ENCODE measurements at regions not wholly inside any gene's neighbourhood (a gene's known extent, or its start where the extent isn't known, plus 50 kb on each side); places are given as distances from the start of the nearest gene placed in this dataset.
"Not testable (repeated sequence)": the region's sequence is repeated elsewhere in the genome, so short reads cannot be mapped to it uniquely, and the experiment has no call there.

DNA sequence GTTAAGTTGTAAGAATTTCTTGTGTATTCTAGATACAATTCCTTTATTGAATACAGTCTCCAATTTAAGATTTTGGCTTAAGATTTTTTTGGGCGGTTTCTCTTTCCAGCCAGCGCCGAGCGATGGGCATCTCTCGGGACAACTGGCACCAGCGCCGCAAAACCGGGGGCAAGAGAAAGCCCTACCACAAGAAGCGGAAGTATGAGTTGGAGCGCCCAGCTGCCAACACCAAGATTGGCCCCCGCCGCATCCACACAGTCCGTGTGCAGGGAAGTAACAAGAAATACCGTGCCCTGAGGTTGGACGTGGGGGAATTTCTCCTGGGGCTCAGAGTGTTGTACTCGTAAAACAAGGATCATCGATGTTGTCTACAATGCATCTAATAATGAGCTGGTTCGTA is 278.7 kb upstream of the TARS1 start:
- no peak for DNase-seq

DNA sequence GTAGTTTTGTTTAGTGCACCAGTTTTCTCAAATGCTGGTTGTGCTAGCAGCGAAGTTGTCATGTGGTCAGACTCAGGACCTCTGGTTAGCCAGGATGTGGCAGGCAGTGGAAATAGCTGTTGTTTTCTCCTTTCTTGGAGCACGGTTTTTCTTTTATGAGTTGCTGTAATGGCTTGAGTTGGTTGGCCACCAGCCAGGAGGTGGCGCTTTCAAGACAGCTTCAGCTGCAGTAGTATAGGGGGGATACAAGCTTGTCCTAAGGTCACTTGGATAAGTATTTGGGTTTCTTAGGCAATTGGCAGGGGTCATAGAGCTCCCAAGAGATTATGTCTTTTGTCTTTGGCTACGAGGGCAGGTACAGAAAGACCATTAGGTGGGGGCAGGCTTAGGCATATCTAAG is 274.2 kb upstream of the TARS1 start:
- no peak for DNase-seq

- DNase-seq, result no peak
Measured at GRCh38 chr5:33166948-33167347, 273.8 kb upstream of the TARS1 start.

DNA sequence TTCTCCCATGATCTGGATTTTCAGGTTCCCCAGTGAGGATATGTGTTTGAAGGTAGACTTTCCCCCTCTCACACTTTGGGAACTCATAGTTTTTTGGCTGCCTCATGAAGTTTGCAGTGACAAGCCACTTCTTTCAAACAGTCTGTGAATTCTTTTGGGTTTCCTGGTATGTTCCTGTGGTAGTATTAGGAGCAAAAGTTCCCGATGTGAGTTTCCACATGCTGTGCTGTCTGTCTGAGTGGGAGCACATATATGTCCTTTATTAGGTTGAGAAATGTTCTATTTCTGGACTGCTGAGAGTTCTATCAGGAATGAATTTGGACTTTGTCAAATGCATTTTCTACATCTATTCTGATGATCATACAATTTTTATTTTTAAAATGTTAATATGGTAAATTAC is 273.2 kb upstream of the TARS1 start:
- DNase-seq, result no peak

DNA sequence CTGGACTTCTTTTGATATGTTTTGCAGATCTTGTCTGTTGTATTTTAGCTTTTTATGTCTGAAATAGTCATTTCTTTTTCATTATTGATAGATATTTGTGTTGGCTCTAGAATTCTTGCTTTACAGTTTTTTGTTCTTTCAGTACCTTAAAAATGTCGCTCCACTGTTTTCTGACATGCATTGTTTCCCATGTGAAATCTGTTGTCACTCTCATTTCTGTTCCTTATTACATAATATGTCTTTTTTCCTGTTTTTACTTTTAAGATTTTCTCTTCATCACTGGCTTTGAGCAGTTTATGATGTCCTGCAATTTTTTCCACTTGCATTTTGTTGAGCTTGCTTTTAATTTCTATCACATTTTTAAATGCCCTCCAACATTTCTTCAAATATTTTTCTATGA is 270.4 kb upstream of the TARS1 start:
- no peak for DNase-seq

- DNase-seq, result no peak
Measured at GRCh38 chr5:33174383-33174782, 266.4 kb upstream of the TARS1 start.

DNA sequence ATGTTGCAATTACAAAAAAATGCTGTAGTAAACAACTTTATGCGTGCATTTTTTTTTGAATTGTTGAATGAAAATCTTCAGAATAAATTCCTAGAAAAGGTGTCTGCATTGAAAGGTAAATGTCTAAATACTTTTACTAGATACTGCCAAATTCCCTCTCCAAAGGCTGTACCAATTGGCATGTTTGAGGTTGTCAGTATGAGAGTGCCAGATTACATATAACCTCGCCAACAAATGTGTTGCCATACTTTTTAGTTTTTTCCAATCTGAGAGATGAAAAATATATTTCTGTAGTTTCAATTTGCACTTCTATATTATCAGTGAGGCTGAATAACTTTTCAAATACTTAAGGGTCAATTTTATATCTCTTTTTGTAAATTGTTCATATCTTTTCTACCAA is 261.5 kb upstream of the TARS1 start:
- DNase-seq, result no peak

DNA sequence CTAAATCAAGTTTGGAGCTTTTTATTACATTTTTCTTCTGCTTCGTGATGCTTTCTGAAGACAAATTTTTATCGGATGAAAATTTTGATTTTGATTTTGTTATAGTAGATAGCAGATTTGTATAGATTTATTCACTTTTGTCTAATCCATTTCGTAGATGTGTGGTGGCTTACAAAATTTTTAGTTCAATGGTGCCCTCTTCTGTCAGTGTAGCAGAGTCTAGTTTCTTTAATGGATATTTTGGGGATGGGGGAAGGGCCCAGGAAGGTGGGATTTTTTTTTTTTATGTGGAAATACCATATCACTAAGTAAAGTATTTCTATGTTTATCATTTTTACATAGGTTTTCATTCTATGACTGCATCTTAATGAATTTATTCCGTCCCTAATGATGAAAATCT is 259.9 kb upstream of the TARS1 start:
- peak; percentile 31 for DNase-seq

DNA sequence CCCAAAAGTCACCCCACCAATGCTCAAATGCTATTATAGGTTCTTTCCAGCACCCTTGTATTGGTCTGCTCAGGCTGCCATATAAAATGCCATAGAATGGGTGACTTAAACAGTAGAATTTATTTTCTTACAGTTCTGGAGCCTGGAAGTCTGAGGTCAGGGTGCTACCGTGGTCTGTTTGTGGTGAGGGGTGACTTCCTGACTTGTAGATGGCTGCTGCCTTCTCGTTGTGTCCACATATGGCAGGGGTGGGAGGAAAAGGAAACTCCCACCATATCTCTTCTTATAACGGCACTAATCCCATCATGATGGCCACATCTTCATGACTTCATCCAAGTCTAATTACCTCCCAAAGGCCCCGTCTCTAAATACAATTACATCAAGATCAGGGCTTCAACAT is 257.8 kb upstream of the TARS1 start:
- DNase-seq, result no peak

- no peak for DNase-seq
Measured at GRCh38 chr5:33184367-33184766, 256.4 kb upstream of the TARS1 start.

GRCh38 chr5:33188089-33188488 is 252.7 kb upstream of the TARS1 start:
- no peak for DNase-seq

GRCh38 chr5:33194914-33195313 is 245.9 kb upstream of the TARS1 start:
- no peak for DNase-seq

GRCh38 chr5:33195431-33196165 is 245.2 kb upstream of the TARS1 start:
- DNase-seq, result no peak

DNA sequence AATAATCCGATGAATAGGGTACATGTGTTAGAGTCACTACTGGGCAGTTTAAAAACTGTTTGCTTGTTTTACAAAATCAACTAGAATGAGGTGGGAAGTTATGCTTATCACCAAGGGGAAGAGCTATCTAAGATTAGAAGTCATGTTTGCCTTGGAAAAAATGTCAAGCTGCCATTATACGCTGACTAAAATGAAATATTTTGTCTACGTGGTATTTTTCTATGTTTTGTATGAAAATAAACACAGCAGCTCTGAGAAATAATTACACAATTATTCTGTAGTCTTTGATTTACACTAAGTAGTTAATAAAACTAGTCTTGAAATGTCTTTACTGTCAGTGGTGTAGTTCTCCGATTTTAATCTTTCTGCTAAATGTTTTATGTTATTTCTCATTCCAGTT is 241.9 kb upstream of the TARS1 start:
- no peak for DNase-seq

GRCh38 chr5:33203931-33204330 is 236.8 kb upstream of the TARS1 start:
- DNase-seq, result no peak

- DNase-seq, result no peak
Measured at GRCh38 chr5:33205079-33205478, 235.7 kb upstream of the TARS1 start.

- no peak for DNase-seq
Measured at GRCh38 chr5:33205727-33206410, 234.9 kb upstream of the TARS1 start.

DNA sequence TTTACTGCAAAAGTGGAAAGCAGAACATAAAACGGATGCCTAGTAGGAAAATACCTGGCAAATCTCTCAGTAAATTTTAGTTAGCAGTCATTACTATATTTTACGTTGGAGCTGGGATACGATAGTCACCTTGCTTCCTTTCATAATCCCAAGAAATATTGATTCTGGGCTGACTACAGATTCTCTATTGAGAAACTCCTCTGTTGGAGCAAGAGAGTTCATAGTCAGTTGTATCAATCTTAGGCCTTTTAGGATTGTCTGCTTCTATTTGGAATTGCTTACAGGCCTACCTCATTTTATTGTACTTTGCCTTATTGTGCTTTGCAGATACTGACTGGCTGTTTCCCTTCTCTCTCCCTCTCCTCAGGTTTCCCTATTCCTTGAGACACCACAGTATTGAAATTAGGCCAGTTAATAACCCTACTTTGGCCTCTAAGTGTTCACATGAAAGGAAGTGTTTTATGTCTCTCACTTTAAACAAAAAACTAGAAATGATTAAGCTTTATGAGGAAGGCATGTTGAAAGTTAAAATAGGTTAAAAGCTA is 233.7 kb upstream of the TARS1 start:
- DNase-seq, result no peak

GRCh38 chr5:33209252-33209651 is 231.5 kb upstream of the TARS1 start:
- DNase-seq, result no peak

DNA sequence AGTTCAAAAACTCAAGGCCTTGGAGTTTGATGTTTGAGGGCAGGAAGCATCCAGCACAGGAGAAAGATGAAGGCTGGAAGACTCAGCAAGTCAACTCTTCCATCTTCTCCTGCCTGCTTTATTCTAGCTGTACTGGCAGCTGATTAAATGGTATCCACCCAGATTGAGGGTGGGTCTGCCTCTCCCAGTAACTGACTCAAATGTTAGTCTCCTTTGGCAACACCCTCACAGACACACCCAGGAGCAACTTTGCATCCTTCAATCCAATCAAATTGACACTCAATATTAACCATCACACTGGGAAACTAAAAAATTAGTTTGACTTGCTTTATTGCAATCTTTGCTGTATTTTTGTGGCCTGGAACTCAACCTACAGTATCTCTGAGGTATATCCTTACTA is 230.5 kb upstream of the TARS1 start:
- DNase-seq, result not testable (repeated sequence)

DNA sequence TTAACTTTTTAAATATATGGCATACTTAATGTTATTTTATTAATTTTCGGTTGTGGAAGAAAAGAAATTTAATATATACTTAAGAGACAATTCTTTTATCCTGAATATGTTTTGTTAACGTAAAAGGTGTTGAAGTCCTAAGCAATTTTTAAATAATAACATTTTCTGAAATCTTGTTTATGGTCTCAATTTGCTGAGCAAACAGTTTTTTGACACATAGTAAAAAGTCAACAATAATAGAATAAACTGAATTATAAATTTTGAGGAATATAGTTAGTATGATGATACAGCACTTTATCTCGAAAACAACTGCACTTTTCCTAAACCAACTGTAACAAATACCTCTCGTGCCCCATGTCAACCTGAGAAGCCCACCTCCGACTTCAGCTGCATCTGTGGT is 229.8 kb upstream of the TARS1 start:
- DNase-seq, result no peak

DNA sequence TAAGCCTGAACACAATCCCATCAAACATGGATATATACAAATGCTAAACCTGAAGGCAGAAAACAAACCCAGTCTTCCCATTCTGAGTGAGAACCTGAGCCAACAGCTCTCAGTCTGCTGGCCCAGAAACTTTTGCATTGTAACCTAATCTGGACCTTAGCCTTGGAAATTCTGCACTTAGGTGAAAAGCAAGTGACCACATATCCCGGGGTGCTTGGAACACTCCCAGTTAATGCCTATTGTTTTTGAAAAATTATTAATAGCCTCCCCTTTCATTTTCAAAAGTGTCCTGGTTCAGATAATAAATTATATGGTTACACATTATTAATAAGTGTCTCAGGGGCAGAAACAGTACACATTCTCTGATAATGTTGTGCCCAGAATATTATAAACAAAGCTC is 228.3 kb upstream of the TARS1 start:
- DNase-seq, result no peak

DNA sequence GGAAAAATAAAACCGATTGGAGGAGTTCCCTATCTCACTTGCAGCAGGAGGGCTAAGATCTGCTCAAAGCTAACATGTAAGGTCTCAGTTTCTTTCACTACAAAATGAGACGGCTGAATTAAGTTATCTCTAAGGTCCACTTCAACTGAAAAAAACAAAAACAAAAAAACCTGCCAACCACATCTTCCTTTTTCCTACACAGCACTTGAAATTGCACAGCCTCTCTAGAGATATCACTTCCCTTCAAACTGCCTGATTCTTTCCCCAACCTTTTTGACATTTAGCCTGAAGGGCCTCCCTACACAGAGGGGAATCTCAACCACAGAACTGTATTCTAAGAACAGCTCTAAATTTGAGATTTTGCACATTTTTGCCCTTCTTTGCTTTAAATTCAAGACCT is 227.9 kb upstream of the TARS1 start:
- no peak for DNase-seq

DNA sequence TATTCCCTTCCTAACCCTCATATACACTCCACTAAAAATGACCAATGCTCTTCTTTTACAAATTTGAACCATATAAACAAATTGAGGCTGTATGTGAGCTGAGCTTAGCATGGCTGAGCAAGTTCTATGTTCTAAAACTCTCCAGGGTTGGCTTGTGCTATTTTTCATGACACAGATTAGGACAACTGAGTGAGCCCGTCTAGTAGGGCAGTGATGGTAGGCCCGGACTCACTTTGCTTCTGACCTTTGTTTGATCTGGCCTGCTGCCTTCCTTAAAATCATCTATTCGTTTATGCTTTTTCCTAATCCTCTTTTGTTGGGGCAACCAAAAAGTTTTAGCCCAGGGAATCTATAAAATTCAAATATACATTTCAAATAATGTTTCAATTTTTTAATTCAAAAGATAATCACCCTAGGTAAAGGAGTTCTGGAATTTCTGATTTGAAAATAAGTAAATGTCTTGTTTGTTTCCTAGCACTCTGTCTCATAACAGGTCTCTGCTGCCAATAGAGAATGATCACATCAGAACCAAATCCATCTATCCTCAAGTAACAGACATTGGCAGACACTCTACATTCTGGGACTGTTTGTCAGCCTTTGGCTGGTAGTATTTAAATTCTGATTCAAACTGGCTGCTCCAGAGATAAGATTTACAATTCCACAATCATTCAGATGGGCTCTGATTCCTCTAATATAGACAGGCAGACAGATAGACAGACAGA is 217.0 kb upstream of the TARS1 start:
- DNase-seq, result no peak
